ENCODE measurements at regions not wholly inside any gene's neighbourhood (a gene's known extent, or its start where the extent isn't known, plus 50 kb on each side); places are given as distances from the start of the nearest gene placed in this dataset.

DNA sequence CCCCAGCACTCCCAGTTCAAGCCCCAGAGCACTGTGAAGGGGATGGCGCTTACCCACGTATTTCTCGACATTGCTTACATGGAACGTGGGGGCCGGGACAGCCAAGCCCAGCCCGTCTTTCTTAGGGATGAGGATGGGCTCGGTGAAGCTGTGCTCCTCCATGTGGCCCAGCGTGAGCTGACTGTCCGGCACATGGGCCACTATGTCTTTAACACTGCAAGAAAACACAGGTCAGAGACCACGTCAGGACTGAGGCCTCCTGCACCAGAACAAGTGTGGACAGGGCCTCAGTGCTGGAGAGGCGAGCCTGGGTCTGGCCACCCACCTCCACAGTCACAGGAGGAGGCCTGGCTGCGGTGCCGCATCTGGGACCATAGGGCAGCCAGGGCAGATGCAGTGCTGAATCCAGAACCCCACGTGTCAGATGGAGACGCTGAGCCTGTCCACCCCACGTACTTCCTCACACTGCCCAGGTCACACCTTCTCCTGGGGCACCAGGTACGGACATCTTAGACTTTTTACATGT is 125.2 kb downstream of the TUBA3C start:
- TF ChIP-seq YY1 (IDR thresholded peaks at IDR 0.05; ENCODE audit: insufficient read depth, insufficient read length) (no peak), ZNF274 (IDR thresholded peaks at IDR 0.05; ENCODE audit: low read depth, low read length) (no peak)
